Mammary epithelial cell (primary cell): ENCODE measurements at regions not wholly inside any gene's neighbourhood (a gene's known extent, or its start where the extent isn't known, plus 50 kb on each side); places are given as distances from the start of the nearest gene placed in this dataset.

Experiments used
- EZH2 ChIP-seq: IDR thresholded peaks from 2 replicates; pipeline ENCODE4 v1.6.1; 2012; ENCODE audit warnings: low read length, inconsistent platforms, borderline replicate concordance
- TF ChIP-seq, protein P1 (sequence below), 2 donors: IDR thresholded peaks in 1 of 2; conservative IDR thresholded peaks in 1 of 2; 2 replicates each; pipeline ENCODE4 v1.5.1; 2011 to 2012; ENCODE audit warnings: inconsistent platforms in 2 of 2, low read length in 2 of 2, mild to moderate bottlenecking in 2 of 2, control low read depth in 1 of 2, low read depth in 1 of 2; ENCODE audit not compliant: insufficient read depth in 1 of 2; ENCODE audit errors: extremely low read depth in 1 of 2

DNA sequence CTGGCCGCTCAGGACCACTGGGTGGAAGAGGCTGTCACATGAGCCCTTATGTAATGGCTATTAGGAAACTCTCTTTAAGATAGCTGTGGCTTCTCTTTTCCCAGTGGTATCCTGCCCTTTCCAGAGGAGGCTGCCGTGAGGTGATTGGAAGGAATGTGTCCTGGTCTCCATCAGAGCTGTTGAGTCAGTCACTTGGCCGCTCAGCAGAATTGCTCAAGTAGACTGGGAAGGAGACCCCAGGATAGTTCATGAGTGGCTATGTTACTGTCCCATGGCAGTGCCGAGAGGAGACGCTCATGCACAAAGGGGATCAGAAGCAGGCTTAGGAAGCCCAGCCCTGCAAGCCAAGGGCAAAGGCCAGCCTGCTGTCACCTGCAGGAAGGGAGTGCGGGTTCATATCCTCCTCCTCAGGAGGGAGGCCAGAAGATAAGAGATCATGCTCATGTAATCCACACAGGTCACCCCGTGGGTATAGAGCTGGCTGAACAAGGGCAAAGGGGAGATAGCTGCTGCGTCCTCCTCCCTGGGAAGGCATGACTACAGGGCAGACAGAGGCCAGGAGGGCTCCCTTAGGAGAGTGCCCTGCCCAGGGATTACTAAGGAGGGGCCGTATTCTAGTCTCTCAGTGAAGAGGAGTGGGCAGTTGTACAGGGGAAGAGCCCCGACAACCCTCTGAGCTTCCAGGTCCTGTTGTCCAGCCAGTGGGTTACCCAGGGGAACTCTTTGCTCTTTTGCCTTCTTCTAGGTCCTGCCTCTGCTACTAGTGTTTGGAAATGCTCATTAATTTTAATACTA is 137.0 kb upstream of the MAX start:
- TF ChIP-seq, protein P1, sequence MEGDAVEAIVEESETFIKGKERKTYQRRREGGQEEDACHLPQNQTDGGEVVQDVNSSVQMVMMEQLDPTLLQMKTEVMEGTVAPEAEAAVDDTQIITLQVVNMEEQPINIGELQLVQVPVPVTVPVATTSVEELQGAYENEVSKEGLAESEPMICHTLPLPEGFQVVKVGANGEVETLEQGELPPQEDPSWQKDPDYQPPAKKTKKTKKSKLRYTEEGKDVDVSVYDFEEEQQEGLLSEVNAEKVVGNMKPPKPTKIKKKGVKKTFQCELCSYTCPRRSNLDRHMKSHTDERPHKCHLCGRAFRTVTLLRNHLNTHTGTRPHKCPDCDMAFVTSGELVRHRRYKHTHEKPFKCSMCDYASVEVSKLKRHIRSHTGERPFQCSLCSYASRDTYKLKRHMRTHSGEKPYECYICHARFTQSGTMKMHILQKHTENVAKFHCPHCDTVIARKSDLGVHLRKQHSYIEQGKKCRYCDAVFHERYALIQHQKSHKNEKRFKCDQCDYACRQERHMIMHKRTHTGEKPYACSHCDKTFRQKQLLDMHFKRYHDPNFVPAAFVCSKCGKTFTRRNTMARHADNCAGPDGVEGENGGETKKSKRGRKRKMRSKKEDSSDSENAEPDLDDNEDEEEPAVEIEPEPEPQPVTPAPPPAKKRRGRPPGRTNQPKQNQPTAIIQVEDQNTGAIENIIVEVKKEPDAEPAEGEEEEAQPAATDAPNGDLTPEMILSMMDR (conservative IDR thresholded peaks at IDR 0.05 in 1 of 2, IDR thresholded peaks at IDR 0.05 in 1 of 2; ENCODE audit: extremely low read depth in 1 of 2, insufficient read depth in 1 of 2, low read depth in 1 of 2, low read length in 2 of 2): no peak
- TF ChIP-seq EZH2: no peak
